H9 (cell line): ENCODE measurements at regions not wholly inside any gene's neighbourhood (a gene's known extent, or its start where the extent isn't known, plus 50 kb on each side); places are given as distances from the start of the nearest gene placed in this dataset.

Experiments used
- DNase-seq: peaks from one replicate; pipeline ENCODE4 v3.0.0-alpha.2; 2017
- H2AFZ ChIP-seq: one replicate; pipeline ENCODE4 v1.6.1; 2013; ENCODE audit warnings: mild to moderate bottlenecking, low read length, control low read depth, moderate library complexity
- H2AK5ac ChIP-seq: 2 replicates; pipeline ENCODE4 v1.6.1; 2013; ENCODE audit warnings: low read length, control low read depth, mixed read lengths; ENCODE audit not compliant: insufficient read length
- H2BK120ac ChIP-seq: one replicate; pipeline ENCODE4 v1.6.1; 2013; ENCODE audit warnings: low read depth, mild to moderate bottlenecking, low read length, control low read depth, inconsistent platforms; ENCODE audit not compliant: poor library complexity, severe bottlenecking
- H2BK12ac ChIP-seq: 2 replicates; pipeline ENCODE4 v1.6.1; 2013; ENCODE audit warnings: low read length, control low read depth, mixed read lengths, low read depth; ENCODE audit not compliant: insufficient read length
- H2BK15ac ChIP-seq: 2 replicates; pipeline ENCODE4 v1.6.1; 2013; ENCODE audit warnings: low read depth, low read length, control low read depth
- H2BK20ac ChIP-seq: one replicate; pipeline ENCODE4 v1.6.1; 2013; ENCODE audit warnings: low read depth, mild to moderate bottlenecking, low read length, control low read depth, inconsistent platforms; ENCODE audit not compliant: poor library complexity, severe bottlenecking
- H2BK5ac ChIP-seq: 2 replicates; pipeline ENCODE4 v1.6.1; 2013; ENCODE audit warnings: low read length, control low read depth, mixed read lengths; ENCODE audit not compliant: insufficient read length
- H3K14ac ChIP-seq: 2 replicates; pipeline ENCODE4 v1.6.1; 2013; ENCODE audit warnings: low read length, control low read depth; ENCODE audit not compliant: insufficient read depth
- H3K18ac ChIP-seq: 2 replicates; pipeline ENCODE4 v1.6.1; 2013; ENCODE audit warnings: low read depth, mild to moderate bottlenecking, mixed read lengths, low read length, control low read depth; ENCODE audit not compliant: insufficient read length
- H3K23ac ChIP-seq: 2 replicates; pipeline ENCODE4 v1.6.1; 2013; ENCODE audit warnings: low read length, control low read depth, mixed read lengths, low read depth; ENCODE audit not compliant: insufficient read length
- H3K23me2 ChIP-seq: 2 replicates; pipeline ENCODE4 v1.6.1; 2013; ENCODE audit warnings: low read depth, mild to moderate bottlenecking, mixed read lengths, low read length, control low read depth; ENCODE audit not compliant: insufficient read length, poor library complexity, severe bottlenecking
- H3K27ac ChIP-seq: 2 replicates; pipeline ENCODE4 v1.5.1; 2013; ENCODE audit warnings: low read length, control low read depth, mixed read lengths, low read depth; ENCODE audit not compliant: insufficient read length
- H3K27me3 ChIP-seq: 2 replicates; pipeline ENCODE4 v1.6.1; 2013; ENCODE audit warnings: low read length, control low read depth, inconsistent platforms; ENCODE audit not compliant: insufficient read depth
- H3K4ac ChIP-seq: 2 replicates; pipeline ENCODE4 v1.6.1; 2013; ENCODE audit warnings: low read depth, mild to moderate bottlenecking, control low read depth, inconsistent platforms, low read length, moderate library complexity
- H3K4me1 ChIP-seq: 2 replicates; pipeline ENCODE4 v1.6.1; 2013; ENCODE audit warnings: low read length, control low read depth, inconsistent platforms; ENCODE audit not compliant: insufficient read depth
- H3K4me2 ChIP-seq: 2 replicates; pipeline ENCODE4 v1.6.1; 2013; ENCODE audit warnings: low read length, control low read depth, mixed read lengths; ENCODE audit not compliant: insufficient read length, insufficient read depth
- H3K56ac ChIP-seq: 2 replicates; pipeline ENCODE4 v1.6.1; 2013; ENCODE audit warnings: low read depth, mild to moderate bottlenecking, mixed read lengths, low read length, control low read depth; ENCODE audit not compliant: insufficient read length
- H3K79me1 ChIP-seq: 2 replicates; pipeline ENCODE4 v1.6.1; 2013; ENCODE audit warnings: low read depth, mild to moderate bottlenecking, moderate library complexity, low read length, control low read depth, inconsistent platforms; ENCODE audit not compliant: insufficient read depth, poor library complexity, severe bottlenecking
- H3K79me2 ChIP-seq: 2 replicates; pipeline ENCODE4 v1.6.1; 2013; ENCODE audit warnings: low read length, control low read depth, inconsistent platforms; ENCODE audit not compliant: insufficient read depth
- H3K9ac ChIP-seq: 2 replicates; pipeline ENCODE4 v1.6.1; 2013; ENCODE audit warnings: low read length, control low read depth, mixed read lengths; ENCODE audit not compliant: insufficient read length; ENCODE audit errors: extremely low read depth
- H3K9me3 ChIP-seq: one replicate; pipeline ENCODE4 v1.6.1; 2013; ENCODE audit warnings: low read depth, low read length, inconsistent platforms; ENCODE audit not compliant: control insufficient read depth
- H3T11ph ChIP-seq: one replicate; pipeline ENCODE4 v1.6.1; 2013; ENCODE audit warnings: mild to moderate bottlenecking, low read length, control low read depth, inconsistent platforms
- H4K20me1 ChIP-seq: one replicate; pipeline ENCODE4 v1.6.1; 2013; ENCODE audit not compliant: control insufficient read depth, insufficient read length, insufficient read depth
- H4K5ac ChIP-seq: 2 replicates; pipeline ENCODE4 v1.6.1; 2013; ENCODE audit warnings: low read depth, mild to moderate bottlenecking, mixed read lengths, low read length, control low read depth; ENCODE audit not compliant: insufficient read length
- H4K8ac ChIP-seq: replicated peaks from 2 replicates; pipeline ENCODE4 v1.6.1; 2013; ENCODE audit warnings: low read length, control low read depth, mixed read lengths, low read depth; ENCODE audit not compliant: insufficient read length
- H4K91ac ChIP-seq: 2 replicates; pipeline ENCODE4 v1.6.1; 2013; ENCODE audit warnings: low read depth, mild to moderate bottlenecking, moderate library complexity, mixed read lengths, low read length, control low read depth; ENCODE audit not compliant: insufficient read length
- H3K27ac Mint-ChIP-seq, 3 experiments: 2 replicates in 2 of 3; 3 replicates in 1 of 3; pipeline ENCODE4 v1.8.0; 2020 to 2021; ENCODE audit warnings: mixed read lengths in 3 of 3, mild to moderate bottlenecking in 1 of 3, moderate library complexity in 1 of 3
- H3K27me3 Mint-ChIP-seq: 2 replicates; pipeline ENCODE4 v1.8.0; 2021; ENCODE audit warnings: low read depth, mild to moderate bottlenecking, moderate library complexity, mixed read lengths
- H3K36me3 Mint-ChIP-seq, 3 experiments: 2 replicates in 2 of 3; 3 replicates in 1 of 3; pipeline ENCODE4 v1.8.0; 2020 to 2021; ENCODE audit warnings: low read depth in 3 of 3, mixed read lengths in 3 of 3; ENCODE audit not compliant: insufficient read depth in 1 of 3
- H3K4me1 Mint-ChIP-seq, 2 experiments: 2 replicates each; pipeline ENCODE4 v1.8.0; 2020; ENCODE audit warnings: mixed read lengths in 2 of 2
- H3K4me3 Mint-ChIP-seq, 2 experiments: 2 replicates in 1 of 2; 3 replicates in 1 of 2; pipeline ENCODE4 v1.8.0; 2020 to 2021; ENCODE audit warnings: mild to moderate bottlenecking in 2 of 2, mixed read lengths in 2 of 2, moderate library complexity in 1 of 2
- H3K9me3 Mint-ChIP-seq, 2 experiments: 2 replicates in 1 of 2; 3 replicates in 1 of 2; pipeline ENCODE4 v1.8.0; 2020; ENCODE audit warnings: mild to moderate bottlenecking in 2 of 2, mixed read lengths in 2 of 2, moderate library complexity in 1 of 2
- CTCF ChIP-seq: fragments of 200-600 bp; sonication (generic); conservative IDR thresholded peaks from 3 replicates; pipeline ENCODE4 v1.8.0; 2021; ENCODE audit warnings: antibody characterized with exemption, mild to moderate bottlenecking
- WGBS: extraction: QIAGEN DNeasy Blood & Tissue Kit; methylation state at CpG from one replicate; pipeline ENCODE4 v1.1.7; 2013; ENCODE audit warnings: missing lambda C conversion rate, low lambda C conversion rate, mixed read lengths; ENCODE audit not compliant: insufficient read length; ENCODE audit errors: extremely low coverage; 5-methylcytosine and 5-hydroxymethylcytosine counted together

GRCh38 chr4:135917011-135917410, 1615.3 kb downstream of the PCDH18 start:
- H3K9ac ChIP-seq: no peak overlapping the region
- H2BK12ac ChIP-seq: no peak overlapping the region
- Mint-ChIP-seq H3K36me3 (no peaks in the 10 kb centered on the region), H3K27me3 (no peaks in the 10 kb centered on the region), H3K4me3 (no peak overlapping the region), H3K9me3 (no peaks in the 10 kb centered on the region), H3K4me1 (no peaks in the 10 kb centered on the region), H3K27ac (no peak overlapping the region)
- H3K4me2 ChIP-seq: no peak overlapping the region
- H3K56ac ChIP-seq: no peak overlapping the region
- H3K27me3 ChIP-seq: no peaks in the 10 kb centered on the region
- no peak overlapping the region for H2AFZ ChIP-seq
- no peaks in the 10 kb centered on the region for H3K4me1 ChIP-seq
- H4K91ac ChIP-seq: no peak overlapping the region
- H2BK20ac ChIP-seq: no peak overlapping the region
- no peak for DNase-seq
- H2AK5ac ChIP-seq: no peak overlapping the region
- no peak for TF ChIP-seq CTCF
- H3K4ac ChIP-seq: no peak overlapping the region
- H2BK120ac ChIP-seq: no peak overlapping the region
- no peak overlapping the region for H2BK15ac ChIP-seq
- no peak overlapping the region for H3T11ph ChIP-seq
- no peak overlapping the region for H3K23ac ChIP-seq
- H3K23me2 ChIP-seq: no peaks in the 10 kb centered on the region
- H4K8ac ChIP-seq: no peak overlapping the region
- no peaks in the 10 kb centered on the region for H4K20me1 ChIP-seq
- no peak overlapping the region for H3K27ac ChIP-seq
- H2BK5ac ChIP-seq: no peak overlapping the region
- no peak overlapping the region for H3K18ac ChIP-seq
- H3K9me3 ChIP-seq: no peaks in the 10 kb centered on the region
- no CpG with 5 or more reads among the region's 1 CpG for WGBS
- no peaks in the 10 kb centered on the region for H3K79me1 ChIP-seq
- no peaks in the 10 kb centered on the region for H3K79me2 ChIP-seq
- no peak overlapping the region for H3K14ac ChIP-seq
- no peak overlapping the region for H4K5ac ChIP-seq
